T-cell (primary cell): ENCODE measurements at regions not wholly inside any gene's neighbourhood (a gene's known extent, or its start where the extent isn't known, plus 50 kb on each side); places are given as distances from the start of the nearest gene placed in this dataset.

ENCODE experiments used
- ATAC-seq, 4 experiments: fragments of 200-7000 bp in 3 of 4; fragments of 150-1000 bp in 1 of 4; cut with Tn5 transposase; replicated peaks in 1 of 4; 1 replicate in 3 of 4; 2 replicates in 1 of 4; pipeline ENCODE4 v1.10.0; 2021; ENCODE audit warnings: moderate library complexity in 3 of 4, mild to moderate bottlenecking in 2 of 4, moderate number of reproducible peaks in 1 of 4
- CTCF ChIA-PET, 2 donors: fragments of 300-600 bp; sonication (Branson Sonifier 250); formaldehyde crosslinking; loops; one replicate each; lab custom pipeline; 2022; ENCODE audit warnings: antibody characterized with exemption in 2 of 2; lab: Charles Lee
- POLR2A ChIA-PET, 2 donors: fragments of 300-600 bp; sonication (Branson Sonifier 250); formaldehyde crosslinking; loops; one replicate each; lab custom pipeline; 2022; ENCODE audit warnings: antibody characterized with exemption in 2 of 2; lab: Charles Lee
- DNase-seq, 35 experiments: peaks; one replicate each; pipeline versions ENCODE4 v3.0.0 to v3.0.0-alpha.2; 2013 to 2023
- H3K27ac ChIP-seq: one replicate; pipeline ENCODE4 v1.5.1; 2013; ENCODE audit warnings: low read length
- H3K27me3 ChIP-seq, 2 experiments: replicated peaks in 1 of 2; 1 replicate in 1 of 2; 2 replicates in 1 of 2; pipeline versions ENCODE4 v1.6.1 to v1.7.0; 2013; ENCODE audit warnings: low read length in 1 of 2, mixed read lengths in 1 of 2; ENCODE audit not compliant: control insufficient read depth in 2 of 2, insufficient read depth in 2 of 2; ENCODE audit errors: extremely low read depth in 1 of 2
- H3K36me3 ChIP-seq, 2 donors: 1 replicate in 1 of 2; 2 replicates in 1 of 2; pipeline versions ENCODE4 v1.6.1 to v1.7.0; 2013; ENCODE audit warnings: low read length in 1 of 2; ENCODE audit not compliant: control insufficient read depth in 2 of 2, insufficient read depth in 1 of 2; ENCODE audit errors: extremely low read depth in 1 of 2
- H3K4me1 ChIP-seq, 2 experiments: 1 replicate in 1 of 2; 2 replicates in 1 of 2; pipeline versions ENCODE4 v1.6.1 to v1.7.0; 2013; ENCODE audit warnings: low read length in 2 of 2, mixed read lengths in 1 of 2; ENCODE audit not compliant: insufficient read depth in 2 of 2, control insufficient read depth in 1 of 2; ENCODE audit errors: extremely low read depth in 1 of 2
- H3K4me3 ChIP-seq, 2 donors: 1 replicate in 1 of 2; 2 replicates in 1 of 2; pipeline versions ENCODE4 v1.5.1 to v1.7.0; 2013; ENCODE audit warnings: mild to moderate bottlenecking in 2 of 2, low read length in 1 of 2, moderate library complexity in 1 of 2; ENCODE audit not compliant: control insufficient read depth in 1 of 2; ENCODE audit errors: extremely low read depth in 1 of 2
- H3K9me3 ChIP-seq: 2 replicates; pipeline ENCODE4 v1.7.0; 2013
- H3K27ac Mint-ChIP-seq, 2 donors: one replicate each; pipeline ENCODE4 v1.8.0; 2020 to 2021; ENCODE audit warnings: mild to moderate bottlenecking in 2 of 2, mixed read lengths in 2 of 2
- H3K27me3 Mint-ChIP-seq, 2 donors: one replicate each; pipeline ENCODE4 v1.8.0; 2021 to 2022; ENCODE audit warnings: mixed read lengths in 2 of 2
- H3K36me3 Mint-ChIP-seq: one replicate; pipeline ENCODE4 v1.8.0; 2021; ENCODE audit warnings: mixed read lengths
- H3K4me1 Mint-ChIP-seq, 3 donors: one replicate each; pipeline ENCODE4 v1.8.0; 2020 to 2022; ENCODE audit warnings: mixed read lengths in 3 of 3, mild to moderate bottlenecking in 1 of 3
- H3K4me3 Mint-ChIP-seq, 3 donors: one replicate each; pipeline ENCODE4 v1.8.0; 2020 to 2022; ENCODE audit warnings: mild to moderate bottlenecking in 3 of 3, mixed read lengths in 3 of 3, moderate library complexity in 3 of 3
- H3K9me3 Mint-ChIP-seq, 3 donors: one replicate each; pipeline ENCODE4 v1.8.0; 2020 to 2022; ENCODE audit warnings: mixed read lengths in 3 of 3
- WGBS: methylation state at CpG from one replicate; pipeline ENCODE4 v1.1.5; 2013; ENCODE audit warnings: missing lambda C conversion rate; ENCODE audit not compliant: insufficient coverage; 5-methylcytosine and 5-hydroxymethylcytosine counted together

DNA sequence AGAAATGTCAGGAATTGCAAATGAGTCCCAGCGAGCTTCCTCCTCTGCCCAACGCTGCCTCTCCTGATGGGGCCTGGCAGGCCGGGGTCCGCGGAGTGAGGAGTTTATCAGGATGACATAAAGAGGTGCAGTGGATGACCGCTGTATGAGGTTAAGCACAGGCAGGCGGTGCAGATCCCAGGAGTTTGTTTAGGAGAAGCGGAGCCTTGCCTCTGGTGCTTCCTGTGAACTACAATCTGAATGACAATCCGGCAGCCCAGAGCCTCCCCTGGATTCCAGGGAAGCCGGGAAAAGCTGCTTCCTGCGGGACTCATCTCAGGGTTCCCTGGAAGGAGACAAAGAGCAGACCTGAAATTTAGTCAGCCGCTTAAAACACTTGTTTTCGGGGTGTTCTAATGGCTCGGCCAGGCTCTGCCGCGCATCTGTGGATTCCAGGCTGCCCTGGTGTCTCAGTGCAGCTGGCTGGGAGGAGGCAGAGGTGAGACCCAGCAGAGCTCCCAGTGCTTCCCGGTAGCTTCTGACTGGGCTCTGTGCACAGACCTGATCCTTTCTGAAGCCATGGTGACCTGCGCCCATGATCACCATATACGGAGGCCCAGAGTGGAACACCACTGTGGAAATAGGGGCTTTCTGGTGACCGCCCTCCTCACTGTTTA is 69.8 kb upstream of the IRX4 start:
- no peaks in the 10 kb centered on the region for H3K4me1 ChIP-seq
- no peaks in the 10 kb centered on the region for H3K9me3 ChIP-seq
- ATAC-seq (no peak), DNase-seq (no peak)
- Mint-ChIP-seq H3K9me3 (no peaks in the 10 kb centered on the region), H3K4me1 (no peaks in the 10 kb centered on the region), H3K27me3 (peaks cover 17 to 46% of the 10 kb centered on the region in 2 donors), H3K27ac (no peak overlapping the region), H3K4me3 (no peak overlapping the region), H3K36me3 (no peaks in the 10 kb centered on the region)
- H3K27me3 ChIP-seq, result peaks cover 0 to 39% of the 10 kb centered on the region in 2 experiments
- WGBS, result 20% methylated on average over 19 of the region's 20 CpGs
- no peaks in the 10 kb centered on the region for H3K36me3 ChIP-seq
- POLR2A ChIA-PET, result no interaction called here
- CTCF ChIA-PET, result no interaction called here
- no peak overlapping the region for H3K4me3 ChIP-seq
- no peak overlapping the region for H3K27ac ChIP-seq

DNA sequence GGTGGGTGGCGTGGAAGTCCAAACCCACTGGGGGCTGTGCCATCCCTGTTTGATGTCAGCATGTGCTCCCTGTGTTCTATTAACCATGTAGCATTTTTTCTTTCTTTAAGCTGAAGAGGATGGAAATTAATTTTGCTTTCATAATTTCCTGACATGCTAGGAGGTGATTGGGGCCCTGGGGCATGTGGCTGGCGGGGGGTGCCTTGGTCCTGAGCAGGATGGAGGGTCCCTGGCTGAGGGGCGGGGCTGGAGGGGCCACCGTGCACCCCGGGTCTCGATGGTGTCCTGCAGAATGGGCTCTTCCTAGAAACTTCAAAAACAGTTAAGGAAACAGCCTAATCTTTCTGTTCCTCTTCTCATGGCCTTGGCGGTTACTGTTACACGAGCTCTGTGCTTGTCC is 69.3 kb upstream of the IRX4 start:
- H3K36me3 ChIP-seq, result no peaks in the 10 kb centered on the region
- Mint-ChIP-seq H3K9me3 (no peaks in the 10 kb centered on the region), H3K4me3 (no peak overlapping the region), H3K36me3 (no peaks in the 10 kb centered on the region), H3K27me3 (peaks cover 21 to 49% of the 10 kb centered on the region in 2 donors), H3K27ac (no peak overlapping the region), H3K4me1 (no peaks in the 10 kb centered on the region)
- no peak overlapping the region for H3K4me3 ChIP-seq
- H3K27ac ChIP-seq, result no peak overlapping the region
- 48% methylated on average over 3 of the region's 8 CpGs for WGBS
- ATAC-seq (no peak), DNase-seq (no peak)
- no peaks in the 10 kb centered on the region for H3K4me1 ChIP-seq
- H3K27me3 ChIP-seq, result peaks cover 0 to 39% of the 10 kb centered on the region in 2 experiments
- no peaks in the 10 kb centered on the region for H3K9me3 ChIP-seq
- ChIA-PET CTCF (no interaction called here), POLR2A (no interaction called here)

DNA sequence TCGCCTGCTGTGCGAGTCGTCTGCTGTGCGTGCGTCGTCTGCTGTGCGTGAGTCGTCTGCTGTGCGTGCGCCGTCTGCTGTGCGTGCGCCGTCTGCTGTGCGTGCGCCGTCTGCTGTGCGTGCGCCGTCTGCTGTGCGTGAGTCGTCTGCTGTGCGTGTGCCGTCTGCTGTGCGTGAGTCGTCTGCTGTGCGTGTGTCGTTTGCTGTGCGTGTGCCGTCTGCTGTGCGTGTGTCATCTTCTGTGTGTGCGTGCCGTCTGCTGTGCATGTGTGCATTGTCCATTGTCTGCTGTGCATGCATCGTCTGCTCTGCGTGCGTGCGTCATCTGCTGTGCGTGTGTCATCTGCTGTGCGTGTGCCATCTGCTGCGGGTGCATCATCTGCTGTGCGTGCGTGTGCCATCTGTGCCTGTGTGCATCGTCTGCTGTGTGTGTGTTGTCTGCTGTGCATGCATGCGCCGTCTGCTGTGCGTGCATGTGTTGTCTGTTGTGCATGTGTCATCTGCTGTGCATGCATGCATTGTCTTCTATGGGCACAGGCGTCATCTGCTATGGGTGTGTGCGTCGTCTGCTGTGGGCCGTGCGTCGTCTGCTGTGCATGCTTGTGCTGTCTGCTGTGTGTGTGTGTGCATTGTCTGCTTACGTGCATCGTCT is 68.6 kb upstream of the IRX4 start:
- Histone ChIP-seq H3K4me3 (no peak overlapping the region), H3K27me3 (peaks cover 0 to 45% of the 10 kb centered on the region in 2 experiments), H3K27ac (no peak overlapping the region), H3K4me1 (no peaks in the 10 kb centered on the region), H3K9me3 (no peaks in the 10 kb centered on the region), H3K36me3 (no peaks in the 10 kb centered on the region)
- CTCF ChIA-PET, result no interaction called here
- 94% methylated on average over 36 of the region's 54 CpGs for WGBS
- H3K36me3 Mint-ChIP-seq, result no peaks in the 10 kb centered on the region
- DNase-seq (no peak), ATAC-seq (no peak)
- no peak overlapping the region for H3K4me3 Mint-ChIP-seq
- H3K4me1 Mint-ChIP-seq, result no peaks in the 10 kb centered on the region
- POLR2A ChIA-PET, result no interaction called here
- H3K27me3 Mint-ChIP-seq, result peaks cover 28 to 49% of the 10 kb centered on the region in 2 donors
- H3K9me3 Mint-ChIP-seq, result no peaks in the 10 kb centered on the region
- no peak overlapping the region for H3K27ac Mint-ChIP-seq

- H3K4me1 Mint-ChIP-seq, result no peaks in the 10 kb centered on the region
- WGBS, result 90% methylated on average over 10 of the region's 22 CpGs
- H3K27ac Mint-ChIP-seq, result no peak overlapping the region
- peaks cover 32 to 52% of the 10 kb centered on the region in 2 donors for H3K27me3 Mint-ChIP-seq
- Histone ChIP-seq H3K9me3 (no peaks in the 10 kb centered on the region), H3K4me3 (no peak overlapping the region), H3K36me3 (no peaks in the 10 kb centered on the region), H3K27ac (no peak overlapping the region), H3K4me1 (no peaks in the 10 kb centered on the region), H3K27me3 (peaks cover 0 to 51% of the 10 kb centered on the region in 2 experiments)
- no peaks in the 10 kb centered on the region for H3K36me3 Mint-ChIP-seq
- DNase-seq, result no peak
- no peak overlapping the region for H3K4me3 Mint-ChIP-seq
- no peaks in the 10 kb centered on the region for H3K9me3 Mint-ChIP-seq
- no peak for ATAC-seq
- POLR2A ChIA-PET, result no interaction called here
- CTCF ChIA-PET, result no interaction called here
These were observed 68.0 kb upstream of the IRX4 start for GRCh38 chr5:1950708-1951103.

DNA sequence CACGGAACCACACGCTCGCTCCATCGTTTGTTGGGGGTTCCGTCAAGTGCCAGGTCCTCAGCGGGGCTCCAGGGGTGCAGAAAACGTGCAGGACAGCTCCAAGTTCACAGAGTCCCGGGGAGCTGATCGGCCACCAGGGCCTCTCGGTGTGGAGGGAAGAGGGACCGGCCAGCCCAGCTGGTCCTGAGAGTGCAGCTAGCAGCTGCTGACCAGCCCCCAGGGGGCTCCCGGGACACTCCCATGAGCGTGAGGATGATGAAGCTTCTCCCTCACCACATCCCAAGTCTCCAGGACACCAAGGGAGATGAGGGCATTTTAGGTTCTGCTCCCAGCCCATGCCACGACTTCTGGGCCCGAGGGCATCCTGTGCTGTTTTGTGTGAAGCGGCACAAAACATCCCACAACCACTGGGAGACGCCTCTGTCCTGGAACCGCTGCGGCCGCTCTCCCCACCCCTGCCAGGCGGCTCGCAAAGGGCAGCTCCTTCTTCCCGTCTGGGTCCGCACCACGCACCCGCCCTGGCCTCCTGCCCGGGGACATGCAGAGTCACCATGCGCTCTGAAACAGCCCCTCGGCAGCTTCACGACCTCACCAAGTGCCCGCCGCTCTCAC is 67.5 kb upstream of the IRX4 start:
- H3K9me3 ChIP-seq, result no peaks in the 10 kb centered on the region
- peaks cover 30 to 49% of the 10 kb centered on the region in 2 donors for H3K27me3 Mint-ChIP-seq
- POLR2A ChIA-PET, result no interaction called here
- H3K4me3 ChIP-seq, result no peak overlapping the region
- no peak overlapping the region for H3K27ac Mint-ChIP-seq
- no peaks in the 10 kb centered on the region for H3K9me3 Mint-ChIP-seq
- H3K36me3 ChIP-seq, result no peaks in the 10 kb centered on the region
- H3K4me1 ChIP-seq, result no peaks in the 10 kb centered on the region
- CTCF ChIA-PET, result no interaction called here
- 81% methylated on average over 20 of the region's 32 CpGs for WGBS
- H3K27me3 ChIP-seq, result peaks cover 0 to 56% of the 10 kb centered on the region in 2 experiments
- H3K4me3 Mint-ChIP-seq, result no peak overlapping the region
- ATAC-seq (peak in 1 of 4 experiments; percentile 12), DNase-seq (no peak)
- H3K4me1 Mint-ChIP-seq, result no peaks in the 10 kb centered on the region
- no peak overlapping the region for H3K27ac ChIP-seq
- no peaks in the 10 kb centered on the region for H3K36me3 Mint-ChIP-seq

GRCh38 chr5:1949253-1949652 is 66.5 kb upstream of the IRX4 start:
- ChIA-PET POLR2A (no interaction called here), CTCF (no interaction called here)
- H3K27ac Mint-ChIP-seq, result no peak overlapping the region
- H3K9me3 ChIP-seq, result no peaks in the 10 kb centered on the region
- no peaks in the 10 kb centered on the region for H3K4me1 ChIP-seq
- H3K9me3 Mint-ChIP-seq, result no peaks in the 10 kb centered on the region
- WGBS, result 85% methylated on average over 18 of the region's 18 CpGs
- H3K27me3 ChIP-seq, result peaks cover 0 to 64% of the 10 kb centered on the region in 2 experiments
- H3K36me3 Mint-ChIP-seq, result no peaks in the 10 kb centered on the region
- ATAC-seq, result no peak
- no peaks in the 10 kb centered on the region for H3K36me3 ChIP-seq
- no peak overlapping the region for H3K27ac ChIP-seq
- H3K4me3 Mint-ChIP-seq, result no peak overlapping the region
- H3K4me3 ChIP-seq, result no peak overlapping the region
- H3K27me3 Mint-ChIP-seq, result peaks cover 35 to 47% of the 10 kb centered on the region in 2 donors
- no peaks in the 10 kb centered on the region for H3K4me1 Mint-ChIP-seq
- DNase-seq, result no peak
